Astrocyte (in vitro differentiated cells and primary cell): ENCODE measurements at regions not wholly inside any gene's neighbourhood (a gene's known extent, or its start where the extent isn't known, plus 50 kb on each side); places are given as distances from the start of the nearest gene placed in this dataset.

Experiments used
- EZH2 ChIP-seq: IDR thresholded peaks from 2 replicates; pipeline ENCODE4 v1.6.1; 2012; ENCODE audit warnings: mild to moderate bottlenecking, low read length, inconsistent platforms; ENCODE audit not compliant: insufficient read depth
- TF ChIP-seq, protein P1 (sequence below): IDR thresholded peaks from 2 replicates; pipeline ENCODE4 v1.5.1; 2011; ENCODE audit warnings: low read depth, mild to moderate bottlenecking, inconsistent platforms, low read length, moderate library complexity; ENCODE audit not compliant: insufficient read depth

DNA sequence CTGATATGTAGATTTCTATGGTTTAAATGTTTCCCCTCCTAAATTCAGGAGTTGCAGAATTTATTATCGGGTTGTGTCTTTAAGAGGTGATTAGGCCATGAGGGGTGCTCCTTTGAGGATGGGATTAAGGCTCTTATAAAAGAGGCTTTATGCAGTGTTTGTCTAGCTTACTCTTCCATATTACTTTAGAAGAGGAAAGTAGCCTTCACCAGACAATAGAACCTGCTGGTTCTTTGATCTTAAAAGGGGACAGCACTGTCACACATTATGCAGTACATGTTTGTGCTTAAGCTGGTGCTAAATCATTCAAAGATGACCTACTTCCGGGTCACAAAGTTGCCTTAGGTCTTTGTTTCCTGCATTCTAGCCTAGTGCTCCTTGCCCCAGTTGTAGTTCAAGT is 81.0 kb downstream of the CPXCR1 start:
- TF ChIP-seq, protein P1, sequence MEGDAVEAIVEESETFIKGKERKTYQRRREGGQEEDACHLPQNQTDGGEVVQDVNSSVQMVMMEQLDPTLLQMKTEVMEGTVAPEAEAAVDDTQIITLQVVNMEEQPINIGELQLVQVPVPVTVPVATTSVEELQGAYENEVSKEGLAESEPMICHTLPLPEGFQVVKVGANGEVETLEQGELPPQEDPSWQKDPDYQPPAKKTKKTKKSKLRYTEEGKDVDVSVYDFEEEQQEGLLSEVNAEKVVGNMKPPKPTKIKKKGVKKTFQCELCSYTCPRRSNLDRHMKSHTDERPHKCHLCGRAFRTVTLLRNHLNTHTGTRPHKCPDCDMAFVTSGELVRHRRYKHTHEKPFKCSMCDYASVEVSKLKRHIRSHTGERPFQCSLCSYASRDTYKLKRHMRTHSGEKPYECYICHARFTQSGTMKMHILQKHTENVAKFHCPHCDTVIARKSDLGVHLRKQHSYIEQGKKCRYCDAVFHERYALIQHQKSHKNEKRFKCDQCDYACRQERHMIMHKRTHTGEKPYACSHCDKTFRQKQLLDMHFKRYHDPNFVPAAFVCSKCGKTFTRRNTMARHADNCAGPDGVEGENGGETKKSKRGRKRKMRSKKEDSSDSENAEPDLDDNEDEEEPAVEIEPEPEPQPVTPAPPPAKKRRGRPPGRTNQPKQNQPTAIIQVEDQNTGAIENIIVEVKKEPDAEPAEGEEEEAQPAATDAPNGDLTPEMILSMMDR: no peak
- TF ChIP-seq EZH2: no peak
